ENCODE measurements at regions not wholly inside any gene's neighbourhood (a gene's known extent, or its start where the extent isn't known, plus 50 kb on each side); places are given as distances from the start of the nearest gene placed in this dataset.
"Not testable (repeated sequence)": the region's sequence is repeated elsewhere in the genome, so short reads cannot be mapped to it uniquely, and the experiment has no call there.

DNA sequence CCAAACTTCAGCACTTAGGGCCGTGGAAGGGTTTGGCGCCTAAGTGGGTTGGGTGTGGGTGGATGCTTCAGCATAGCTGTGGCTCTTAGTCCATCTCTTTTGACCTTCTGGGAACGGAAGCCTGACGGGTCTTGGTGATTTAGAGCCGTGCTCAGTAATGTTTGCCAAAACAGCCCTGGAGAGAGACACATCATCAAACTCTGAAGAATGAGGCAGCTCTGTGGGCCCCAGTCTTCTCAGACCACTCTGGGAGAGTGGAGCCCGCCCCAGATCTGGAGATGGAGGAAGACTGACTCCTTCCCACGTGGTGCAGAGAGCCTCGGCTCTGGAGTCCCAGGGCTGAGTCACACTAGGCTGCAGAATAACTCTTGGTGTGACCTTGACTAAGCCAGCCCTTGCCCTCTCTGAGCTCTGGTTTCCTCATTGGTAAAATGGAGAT lies 168.9 kb downstream of the C11orf91 start:
- no peak for DNase-seq (ENCODE audit: low read depth in 2 of 2, low spot score in 1 of 2)

DNA sequence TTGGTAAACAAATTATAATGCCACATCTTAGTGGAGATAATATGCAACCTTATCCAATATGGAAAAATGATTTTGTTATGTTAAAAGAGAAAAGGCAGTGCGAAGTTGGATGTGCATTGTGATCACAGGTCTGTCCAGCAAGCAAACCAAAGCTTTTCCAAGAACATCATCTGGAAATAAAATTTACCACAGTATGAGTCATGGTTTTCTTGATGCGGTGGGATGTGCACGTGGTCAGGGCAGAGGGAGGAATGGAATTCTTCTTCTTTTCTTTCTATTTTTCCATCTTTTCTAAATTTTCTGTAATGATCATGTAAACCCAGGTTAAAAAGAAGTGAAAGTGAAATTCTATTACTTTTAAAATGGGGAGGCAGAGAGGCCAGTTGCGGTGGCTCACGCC lies 169.8 kb downstream of the C11orf91 start:
- DNase-seq (ENCODE audit: low read depth in 2 of 2, low spot score in 1 of 2), result no peak

DNA sequence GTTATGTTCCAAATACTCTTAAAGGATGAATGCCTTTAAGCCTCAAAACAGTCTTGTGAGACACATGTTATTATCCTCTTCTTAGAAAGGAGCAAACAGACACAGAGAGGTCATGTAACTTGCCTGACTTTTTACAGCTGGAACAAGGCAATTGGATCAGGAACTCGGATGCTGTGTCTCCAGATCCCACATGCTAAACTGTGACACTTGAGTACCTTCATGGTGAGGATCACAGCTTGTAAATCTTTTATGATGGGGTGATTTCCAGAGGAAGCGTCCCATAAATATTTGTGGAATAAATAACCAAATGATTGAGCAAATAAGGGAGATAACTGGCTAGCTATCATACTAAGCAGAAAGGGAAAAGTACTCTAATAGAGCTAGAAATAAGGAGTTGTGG lies 171.2 kb downstream of the C11orf91 start:
- no peak for DNase-seq (ENCODE audit: low read depth in 2 of 2, low spot score in 1 of 2)

DNA sequence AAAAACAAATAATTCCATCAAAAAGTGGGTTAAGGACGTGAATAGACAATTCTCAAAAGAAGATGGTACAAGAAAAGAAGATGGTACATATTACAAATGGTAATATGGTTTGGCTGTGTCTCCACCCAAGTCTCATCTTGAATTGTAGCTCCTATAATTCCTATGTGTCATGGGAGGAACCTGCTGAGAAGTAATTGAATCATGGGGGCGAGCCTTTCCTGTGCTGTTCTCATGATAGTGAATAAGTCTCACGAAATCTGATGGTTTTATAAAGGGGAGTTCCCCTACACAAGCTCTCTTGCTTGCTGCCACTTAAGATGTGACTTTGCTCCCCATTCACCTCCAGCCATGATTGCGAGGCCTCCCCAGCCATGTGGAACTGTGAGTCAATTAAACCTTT lies 172.9 kb downstream of the C11orf91 start:
- DNase-seq (ENCODE audit: low read depth in 2 of 2, low spot score in 1 of 2), result not testable (repeated sequence)

DNA sequence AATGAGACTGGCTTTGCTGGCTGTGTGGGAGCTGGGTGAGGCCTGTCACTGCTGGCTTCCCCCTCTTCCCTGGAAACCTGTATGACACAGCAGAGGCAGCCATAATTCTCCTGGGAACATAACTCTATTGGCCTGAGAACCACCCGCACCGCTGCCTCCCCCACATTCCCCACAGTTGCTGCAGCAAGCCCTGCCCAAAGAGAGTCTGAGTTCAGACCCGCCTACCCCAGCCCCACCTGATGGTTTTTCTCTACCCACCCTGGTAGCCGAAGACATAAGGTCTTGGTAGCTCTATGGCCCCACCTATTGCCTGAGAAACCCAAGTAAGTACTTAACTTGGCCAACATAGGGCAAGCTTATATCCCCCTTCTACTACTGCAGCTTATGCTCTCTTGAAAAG lies 174.8 kb downstream of the C11orf91 start:
- DNase-seq (ENCODE audit: low read depth in 2 of 2, low spot score in 1 of 2), result no peak

DNA sequence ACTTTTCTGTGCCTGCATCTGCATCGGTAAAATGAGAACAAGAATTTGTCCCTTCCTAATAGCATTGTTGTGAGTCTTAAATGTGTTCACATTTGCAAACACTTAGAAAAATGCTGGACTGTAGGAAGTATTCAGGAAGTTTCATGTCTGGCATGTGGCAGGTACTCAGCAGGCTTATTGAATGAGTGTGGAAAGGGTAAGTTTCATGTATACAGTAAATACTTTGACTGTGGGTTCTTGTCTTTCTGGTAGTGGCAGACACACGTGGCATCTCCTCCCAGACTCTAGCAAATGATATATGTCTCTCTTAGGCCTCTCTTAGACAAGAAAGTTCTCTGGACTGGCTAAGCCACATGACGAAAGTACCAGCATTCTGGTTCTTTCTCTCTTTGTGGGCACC lies 179.2 kb downstream of the C11orf91 start:
- no peak for DNase-seq (ENCODE audit: low read depth in 2 of 2, low spot score in 1 of 2)

DNA sequence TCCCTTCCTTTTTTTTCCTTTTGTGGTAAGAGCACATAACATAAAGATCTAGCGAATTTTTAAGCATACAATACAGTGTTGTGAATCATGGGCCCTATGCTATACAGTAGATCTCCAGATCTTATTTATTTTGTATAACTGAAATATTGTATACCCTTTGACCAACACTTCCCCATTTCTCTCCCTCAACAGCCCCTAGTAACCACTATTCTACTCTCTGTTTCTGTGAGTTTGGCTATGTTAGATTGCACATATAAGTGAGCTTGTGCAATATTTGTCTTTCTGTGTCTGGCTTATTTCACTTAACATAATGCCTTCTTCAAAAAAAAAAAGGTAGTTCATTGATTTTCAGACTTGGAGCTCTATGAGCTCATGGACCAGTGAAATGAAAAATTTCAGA lies 180.5 kb downstream of the C11orf91 start:
- DNase-seq (ENCODE audit: low read depth in 2 of 2, low spot score in 1 of 2), result no peak

DNA sequence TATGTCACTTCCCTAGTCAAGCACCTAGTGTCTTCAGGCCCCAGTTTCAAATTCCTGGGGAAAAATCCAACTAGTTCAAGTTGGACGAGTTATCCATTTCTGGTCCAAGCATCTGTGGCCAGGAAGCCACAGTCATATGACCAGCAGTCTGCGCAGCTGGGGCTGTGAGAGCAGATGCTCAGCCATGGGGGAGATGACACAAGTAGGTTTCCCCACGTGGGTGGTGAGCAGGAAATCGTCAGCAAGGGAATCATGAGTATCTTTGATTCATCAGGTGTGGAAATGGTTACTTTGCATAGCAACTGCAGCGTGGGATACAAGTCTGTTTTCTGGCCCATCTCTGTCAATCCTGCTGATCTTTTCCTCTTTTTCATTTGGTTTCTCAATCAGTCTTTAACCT lies 185.3 kb downstream of the C11orf91 start:
- DNase-seq (ENCODE audit: low read depth in 2 of 2, low spot score in 1 of 2), result no peak

DNA sequence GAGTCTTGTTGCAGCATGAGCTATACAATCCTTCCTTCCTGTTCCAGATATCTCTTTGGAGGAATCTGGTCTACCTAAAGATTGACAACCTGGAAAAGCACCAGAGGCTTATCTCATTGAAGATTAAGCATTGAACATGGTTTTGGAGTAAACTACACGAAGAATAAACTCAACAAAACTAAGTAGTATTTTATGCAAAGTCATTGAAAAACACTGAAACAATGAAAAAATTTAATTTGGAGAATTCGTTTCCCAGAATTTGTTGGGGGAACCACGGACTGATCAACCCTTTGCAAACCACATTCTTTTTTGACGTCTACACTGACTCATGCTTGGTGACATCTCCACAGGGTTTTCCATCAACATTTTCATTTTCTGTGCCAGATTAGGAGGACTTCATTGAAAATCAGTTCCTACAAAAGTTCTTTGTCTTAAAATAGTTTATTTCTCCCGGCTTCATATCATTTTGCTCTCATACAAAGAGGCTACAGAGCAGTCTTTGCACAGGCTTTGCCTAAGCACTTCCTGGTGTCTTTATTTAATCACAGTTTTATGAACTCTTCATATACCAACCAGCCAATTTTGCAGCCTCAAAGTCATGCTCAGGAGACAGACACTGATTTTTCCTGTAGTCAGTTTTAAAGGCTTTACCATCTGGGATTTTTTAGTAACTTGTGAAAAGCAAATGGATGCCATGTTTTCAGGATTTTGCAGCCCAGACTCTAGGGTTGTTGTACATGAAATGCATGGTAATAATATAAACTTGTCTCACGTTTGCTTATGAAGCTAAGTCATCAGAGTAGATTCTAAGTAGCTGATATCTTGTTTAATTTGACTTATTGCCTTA lies 186.3 kb downstream of the C11orf91 start:
- no peak for DNase-seq (ENCODE audit: low read depth in 2 of 2, low spot score in 1 of 2)

DNA sequence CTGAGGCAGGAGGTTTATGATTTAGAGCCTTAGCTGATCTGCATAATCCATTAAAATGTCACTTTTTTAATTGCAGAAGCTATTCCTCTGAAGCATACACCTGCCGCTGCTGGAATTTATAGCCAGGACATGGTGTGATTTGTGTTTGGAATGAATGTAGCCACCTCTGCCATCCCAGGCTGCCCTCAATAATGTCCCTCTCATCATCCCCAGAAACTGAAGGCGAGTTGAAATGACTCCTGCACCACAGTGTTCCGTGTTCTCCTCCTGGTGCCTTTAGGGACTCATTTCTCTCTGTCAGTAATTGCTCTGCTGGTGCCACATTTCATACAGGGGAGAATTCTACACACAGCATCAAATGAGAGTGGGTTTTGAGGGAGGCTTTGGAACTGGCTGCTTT lies 191.0 kb downstream of the C11orf91 start:
- DNase-seq (ENCODE audit: low read depth in 2 of 2, low spot score in 1 of 2), result no peak

DNA sequence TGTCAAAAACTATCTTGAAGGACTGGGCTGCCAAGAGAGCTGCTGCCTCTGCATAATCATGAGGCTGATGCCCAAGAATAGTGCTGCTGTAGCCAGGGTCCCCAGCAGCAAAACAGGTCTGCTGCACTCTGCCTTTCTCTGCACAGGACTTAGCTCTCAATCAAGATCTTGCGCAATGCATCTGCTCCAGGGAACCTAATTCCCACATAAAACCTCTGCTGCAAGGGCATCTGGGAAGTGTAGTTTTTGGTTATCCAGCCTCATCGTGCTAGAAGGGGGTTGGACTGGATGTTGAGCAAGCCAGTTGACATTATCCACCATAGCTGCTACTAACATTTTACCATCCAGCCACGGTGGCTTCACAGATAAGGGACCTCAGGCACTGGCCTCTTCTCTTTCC lies 192.7 kb downstream of the C11orf91 start:
- DNase-seq (ENCODE audit: low read depth in 2 of 2, low spot score in 1 of 2), result no peak

DNA sequence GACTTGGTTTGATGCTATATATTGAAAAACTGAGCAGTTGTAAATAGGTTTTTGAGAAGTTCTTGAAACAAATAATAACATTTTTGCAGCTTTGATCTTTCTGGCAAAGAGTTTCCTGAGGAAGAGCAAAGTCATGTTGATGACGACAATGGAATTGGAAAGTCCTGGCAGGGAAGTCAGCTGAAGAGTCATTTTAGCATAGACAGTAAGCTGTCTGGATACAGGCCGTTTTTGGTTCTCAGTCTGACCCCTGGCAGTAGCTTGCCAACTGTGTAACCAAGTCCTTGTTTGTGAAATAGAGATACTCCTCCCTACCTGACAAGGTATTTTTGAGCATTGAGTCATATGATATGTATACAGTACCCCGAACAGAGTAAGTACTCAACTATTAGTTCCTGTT lies 193.3 kb downstream of the C11orf91 start:
- DNase-seq (ENCODE audit: low read depth in 2 of 2, low spot score in 1 of 2), result no peak

DNA sequence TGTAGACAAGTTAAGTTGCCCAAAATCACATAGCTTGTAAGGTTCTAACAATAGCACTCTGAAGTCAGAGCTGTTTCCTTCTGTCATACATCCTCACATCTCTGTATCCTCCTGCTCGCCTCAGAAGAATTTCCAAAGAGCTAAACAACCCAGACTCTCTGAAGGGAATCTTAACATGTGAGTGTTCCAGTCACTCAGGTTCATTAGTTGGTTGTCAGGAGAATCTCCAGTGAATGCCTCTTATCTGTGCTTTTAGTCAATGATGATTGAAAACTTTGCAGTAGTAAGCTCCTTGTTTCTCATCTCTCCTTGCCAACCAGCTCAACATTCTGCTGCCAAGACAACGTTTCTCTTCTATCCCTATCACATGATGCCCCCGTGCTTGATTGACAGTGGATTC lies 195.5 kb downstream of the C11orf91 start:
- no peak for DNase-seq (ENCODE audit: low read depth in 2 of 2, low spot score in 1 of 2)

DNA sequence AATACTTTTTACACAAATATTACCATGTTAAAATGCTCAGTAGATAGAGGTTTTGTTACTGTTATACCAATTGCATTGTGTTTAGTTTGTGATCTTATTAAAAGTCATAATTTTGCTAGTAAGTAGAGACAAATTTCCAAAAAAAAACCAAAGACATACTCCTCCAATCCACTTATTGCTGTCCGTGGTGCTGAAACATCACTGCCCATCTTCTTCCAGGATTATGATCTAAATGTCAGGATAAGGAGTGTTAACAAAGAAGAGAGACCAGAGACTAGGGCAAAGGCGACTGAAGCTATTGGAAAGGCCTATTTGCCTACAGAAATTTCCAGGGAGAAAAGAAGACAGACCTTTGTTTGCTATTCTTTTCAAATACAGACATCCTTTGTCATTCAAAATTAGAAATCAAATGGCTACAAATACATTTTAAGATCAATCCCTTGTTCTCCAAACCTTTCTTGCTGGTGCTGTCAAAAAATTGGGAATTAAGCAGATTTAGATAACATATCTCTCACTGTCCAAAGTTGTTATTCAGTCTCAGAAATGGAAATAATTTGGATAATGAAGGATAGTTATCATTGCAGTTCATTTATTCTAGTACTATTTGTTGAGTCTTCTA lies 199.7 kb downstream of the C11orf91 start:
- DNase-seq (ENCODE audit: low read depth in 2 of 2, low spot score in 1 of 2), result no peak

DNA sequence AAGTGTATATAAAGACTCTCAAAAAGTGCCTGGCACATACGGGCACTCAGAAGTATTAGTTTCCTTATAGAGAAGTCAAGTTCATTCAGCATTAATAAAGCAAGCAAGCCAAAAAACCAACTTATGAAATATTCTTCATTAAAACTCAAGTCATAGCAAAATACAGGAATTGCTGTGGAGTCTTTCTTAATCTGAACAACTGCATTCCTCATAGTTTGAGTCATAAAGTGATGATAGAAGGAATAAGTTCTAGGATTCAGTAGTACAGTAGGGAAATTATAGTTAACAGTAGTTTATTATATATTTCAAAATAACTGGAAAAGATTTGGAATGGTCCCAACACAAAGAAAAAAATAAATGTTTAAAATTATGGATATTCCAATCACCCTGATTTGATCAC lies 200.3 kb downstream of the C11orf91 start:
- no peak for DNase-seq (ENCODE audit: low read depth in 2 of 2, low spot score in 1 of 2)

DNA sequence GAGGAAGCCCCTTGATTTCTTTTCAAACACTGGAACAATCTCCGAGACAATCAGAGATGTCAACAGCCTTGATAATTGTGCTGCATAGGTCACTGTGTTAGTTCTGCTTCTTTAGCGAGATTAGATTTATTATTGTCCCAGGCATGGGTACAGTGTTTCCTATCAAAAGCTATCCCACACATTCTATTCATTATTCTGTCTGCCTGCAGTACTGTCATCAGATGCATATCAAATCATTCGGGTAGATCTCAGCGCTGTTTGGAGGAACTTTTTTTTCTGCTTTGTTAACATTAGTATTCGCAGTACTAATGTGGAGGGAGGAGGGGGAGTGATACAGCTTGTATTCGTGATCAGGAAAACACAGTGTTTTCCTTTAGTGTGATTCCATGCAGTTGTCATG lies 208.0 kb downstream of the C11orf91 start:
- DNase-seq (ENCODE audit: low read depth in 2 of 2, low spot score in 1 of 2), result no peak

DNA sequence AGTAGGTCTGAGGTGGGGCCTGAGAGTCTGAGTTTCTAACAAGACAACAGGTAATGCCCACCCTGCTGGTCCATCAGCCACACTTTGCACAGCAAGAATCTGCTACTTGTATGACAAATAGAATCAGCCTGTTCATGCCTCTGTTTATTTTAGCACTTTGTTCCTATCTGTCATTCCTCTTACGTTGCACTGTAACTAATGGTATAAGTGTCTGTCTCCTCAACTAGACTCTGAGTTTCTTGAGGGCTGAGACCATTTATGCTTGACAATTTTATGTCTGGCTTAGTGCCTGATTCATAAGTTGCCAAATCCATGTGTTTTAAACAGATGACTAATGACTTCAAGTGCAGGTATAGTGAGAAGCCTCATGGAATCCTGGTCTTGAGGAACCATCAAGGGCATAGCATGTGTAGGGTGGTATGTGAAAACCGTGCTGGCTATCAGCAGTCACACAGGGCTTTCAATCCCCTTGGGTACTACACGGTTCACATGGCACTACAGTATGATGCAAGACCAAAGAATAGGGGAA lies 209.7 kb downstream of the C11orf91 start:
- DNase-seq (ENCODE audit: low read depth in 2 of 2, low spot score in 1 of 2), result no peak

DNA sequence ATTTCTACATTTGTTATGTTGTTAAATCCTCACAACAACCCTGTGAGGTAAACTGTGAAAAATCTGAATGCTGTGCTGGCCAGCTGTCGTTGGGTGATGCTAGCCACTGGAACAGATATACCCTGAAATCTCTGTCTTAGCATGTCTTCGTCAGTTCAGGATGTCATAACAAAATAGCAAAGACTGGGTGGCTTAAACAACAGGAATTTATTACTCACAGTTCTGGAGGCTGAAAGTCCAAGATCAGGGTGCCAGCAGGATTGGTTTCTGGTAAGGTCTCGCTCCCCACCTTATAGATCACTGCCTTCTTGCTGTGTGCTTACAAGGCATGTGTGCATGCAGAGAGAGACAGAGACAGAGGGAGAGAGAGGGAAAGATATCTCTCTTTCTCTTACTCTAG lies 211.7 kb downstream of the C11orf91 start:
- DNase-seq (ENCODE audit: low read depth in 2 of 2, low spot score in 1 of 2), result no peak

DNA sequence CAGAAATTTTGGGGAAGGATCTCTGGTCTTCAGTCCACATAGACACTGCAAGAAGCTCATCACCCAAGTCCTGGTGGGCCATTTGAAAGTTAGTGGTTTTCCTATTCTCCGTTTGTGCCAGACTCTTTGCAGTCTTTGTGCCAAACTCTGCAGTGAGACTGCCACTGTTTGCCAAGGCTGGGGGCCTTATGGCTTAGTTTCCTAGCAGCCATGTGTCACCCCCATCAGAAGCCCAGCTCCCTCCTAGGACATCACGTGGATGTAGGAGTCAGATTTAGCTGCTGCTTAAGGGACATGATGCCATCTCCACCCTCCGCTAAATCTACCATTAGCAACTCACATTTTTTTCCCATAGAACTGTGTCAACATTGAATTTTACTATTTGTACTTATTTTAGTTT lies 220.0 kb downstream of the C11orf91 start:
- no peak for DNase-seq (ENCODE audit: low read depth in 2 of 2, low spot score in 1 of 2)

DNA sequence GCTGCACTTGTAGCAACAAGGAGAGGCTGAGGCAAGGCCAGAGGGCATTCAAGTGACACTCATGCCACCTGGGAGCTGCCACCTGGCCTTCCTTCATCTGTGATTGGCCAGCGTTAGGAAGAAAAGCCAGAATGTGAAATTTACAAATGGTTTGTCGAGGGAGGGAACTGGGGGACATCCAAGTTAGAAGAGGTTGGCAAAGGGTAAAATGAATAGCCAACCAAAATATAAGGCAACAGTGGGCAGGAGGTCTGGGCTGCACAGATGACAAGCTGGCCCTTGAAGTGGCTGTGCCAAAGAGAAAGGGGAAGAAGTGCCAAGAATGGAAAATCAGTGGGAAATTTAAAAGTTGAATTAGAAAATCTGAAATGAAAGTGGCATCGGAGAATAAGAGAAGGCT lies 221.4 kb downstream of the C11orf91 start:
- no peak for DNase-seq (ENCODE audit: low read depth in 2 of 2, low spot score in 1 of 2)

DNA sequence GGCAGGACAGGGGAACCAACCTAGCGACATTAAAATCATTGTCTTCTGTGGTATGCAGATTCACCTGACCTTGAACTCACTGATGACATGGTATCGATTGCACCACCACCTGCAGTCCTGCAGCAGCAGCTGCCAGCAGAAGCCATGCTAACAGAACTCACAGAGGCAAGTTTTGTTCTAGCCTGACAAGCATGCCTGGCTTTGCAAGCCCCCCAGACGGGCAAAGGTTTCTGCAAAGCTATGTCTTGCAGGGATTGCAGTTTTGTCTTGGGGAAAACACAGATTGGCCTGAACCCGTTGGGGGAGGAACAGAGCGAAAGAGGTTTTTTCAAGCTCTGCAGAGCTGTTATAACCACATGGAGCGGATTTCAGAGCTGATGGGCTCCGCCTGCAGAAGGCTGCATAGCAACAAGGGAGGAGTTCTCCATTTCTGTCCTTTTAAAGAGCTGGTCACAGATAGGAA lies 221.0 kb downstream of the HIPK3 start:
- no peak for DNase-seq (ENCODE audit: low read depth in 2 of 2, low spot score in 1 of 2)

DNA sequence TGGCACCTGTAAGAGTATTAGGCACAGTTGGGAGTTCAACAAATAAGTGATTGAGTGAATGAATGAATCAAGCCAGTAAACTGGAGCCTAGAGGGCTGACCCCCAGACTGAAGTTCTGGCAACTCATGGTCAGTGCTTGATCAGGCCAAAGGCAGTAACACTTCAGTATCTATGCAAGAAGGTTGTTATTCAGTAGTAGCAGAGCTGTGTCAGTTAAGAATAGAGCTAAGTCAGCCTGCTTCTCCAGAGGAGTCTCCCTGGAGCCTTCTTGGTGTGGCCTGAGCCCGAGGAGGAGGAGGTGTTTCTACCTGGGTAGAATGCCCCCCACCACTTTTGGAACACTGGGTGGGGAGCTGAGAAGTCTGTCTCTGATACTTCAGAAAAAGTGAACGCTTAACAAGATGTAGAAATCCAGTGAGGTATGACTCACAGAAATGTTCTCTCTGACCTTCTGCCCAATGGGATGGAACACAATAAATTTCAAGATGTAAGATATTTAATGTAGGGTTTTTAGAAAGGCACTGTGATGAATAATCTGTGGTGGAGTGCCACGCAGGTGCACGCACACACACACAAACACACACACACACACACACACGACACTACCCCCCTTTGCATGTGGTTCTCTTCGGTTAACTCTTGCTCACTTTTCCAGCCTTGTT lies 219.9 kb downstream of the HIPK3 start:
- DNase-seq (ENCODE audit: low read depth in 2 of 2, low spot score in 1 of 2), result no peak

All from stimulated activated CD8-positive, alpha-beta memory T cell treated with anti-CD3 and anti-CD28 coated beads, Interleukin-4, amount 100 ng/mL, for 4 hours (primary cell).